GM12878 (cell line): ENCODE measurements at regions not wholly inside any gene's neighbourhood (a gene's known extent, or its start where the extent isn't known, plus 50 kb on each side); places are given as distances from the start of the nearest gene placed in this dataset.

ENCODE experiments used
- ATAC-seq: fragments of 200-7000 bp; cut with Tn5 transposase; 3 replicates; pipeline ENCODE4 v1.9.1; 2020; ENCODE audit warnings: mild to moderate bottlenecking, moderate library complexity
- BruUV-seq: library from RNA; stranded (reverse); fragments of 400-500 nt; replicated peaks from 2 replicates; lab custom pipeline; 2021; lab: Mats Ljungman, UMichigan
- CTCF ChIA-PET: fragments of 300-600 bp; sonication (Branson Sonifier 250); formaldehyde crosslinking; extraction: SDS; loops from one replicate; lab custom pipeline; 2021; ENCODE audit warnings: inconsistent platforms; lab: Yijun Ruan, JAX
- POLR2A ChIA-PET: fragments of 350-600 bp; formaldehyde crosslinking; extraction: SDS; loops from one replicate; lab custom pipeline; 2021; ENCODE audit warnings: inconsistent platforms; lab: Charles Lee
- RAD21 ChIA-PET: fragments of 300-600 bp; sonication (Branson Sonifier 250); formaldehyde crosslinking; loops from one replicate; lab custom pipeline; 2023; ENCODE audit warnings: antibody characterized with exemption; ENCODE audit not compliant: unreplicated experiment; lab: Charles Lee
- SMC1A ChIA-PET: fragments of 300-600 bp; sonication (Branson Sonifier 250); formaldehyde crosslinking; loops from one replicate; lab custom pipeline; 2023; ENCODE audit not compliant: unreplicated experiment, uncharacterized antibody; lab: Charles Lee
- DNase-seq: peaks from one replicate; pipeline ENCODE4 v3.0.0-alpha.2; 2011; ENCODE audit warnings: low read depth, low spot score
- FAIRE-seq: peaks from 3 replicates; lab custom pipeline; 2011; peaks lifted over from hg19 to GRCh38; lab: Jason Lieb, UNC
- H2AFZ ChIP-seq: 2 replicates; pipeline ENCODE4 v1.6.0; 2011; ENCODE audit warnings: low read depth, low read length, control low read depth; ENCODE audit not compliant: control insufficient read depth
- H3K27ac ChIP-seq: 2 replicates; pipeline ENCODE4 v1.5.1; 2011; ENCODE audit warnings: control low read depth; ENCODE audit not compliant: control insufficient read depth, insufficient read depth
- H3K27me3 ChIP-seq, 2 experiments: replicated peaks in 1 of 2; 2 replicates each; pipeline versions ENCODE4 v1.6.0 to v1.6.1; 2011; ENCODE audit warnings: low read length in 1 of 2; ENCODE audit not compliant: control insufficient read depth in 2 of 2, insufficient read depth in 2 of 2
- H3K36me3 ChIP-seq, 2 experiments: 2 replicates each; pipeline ENCODE4 v1.5.1; 2011; ENCODE audit warnings: low read length in 1 of 2; ENCODE audit not compliant: control insufficient read depth in 2 of 2, insufficient read depth in 2 of 2
- H3K4me1 ChIP-seq: 2 replicates; pipeline ENCODE4 v1.6.1; 2011; ENCODE audit warnings: mild to moderate bottlenecking, low read length, moderate library complexity, mixed read lengths; ENCODE audit not compliant: control insufficient read depth, insufficient read depth
- H3K4me2 ChIP-seq: 2 replicates; pipeline ENCODE4 v1.6.0; 2011; ENCODE audit warnings: control low read depth; ENCODE audit not compliant: control insufficient read depth, insufficient read depth
- H3K4me3 ChIP-seq: fragments of 200-600 bp; sonication (generic); 2 replicates; pipeline ENCODE4 v1.5.1; 2016
- H3K79me2 ChIP-seq: 2 replicates; pipeline ENCODE4 v1.6.0; 2011; ENCODE audit warnings: low read length; ENCODE audit not compliant: control insufficient read depth, insufficient read depth
- H3K9ac ChIP-seq: 2 replicates; pipeline ENCODE4 v1.8.0; 2011; ENCODE audit warnings: low read length, control low read depth, mixed read lengths; ENCODE audit not compliant: control insufficient read depth, insufficient read depth
- H3K9me3 ChIP-seq: replicated peaks from 3 replicates; pipeline ENCODE4 v1.5.1; 2011; ENCODE audit warnings: mild to moderate bottlenecking, low read length; ENCODE audit not compliant: control insufficient read depth, insufficient read depth
- H4K20me1 ChIP-seq: 2 replicates; pipeline ENCODE4 v1.6.0; 2011; ENCODE audit not compliant: control insufficient read depth, insufficient read depth
- EP300 ChIP-seq, 2 experiments: fragments of 150-350 bp in 1 of 2; IDR thresholded peaks; 2 replicates each; pipeline ENCODE4 v1.6.1; 2011 to 2012; ENCODE audit warnings: low read depth in 2 of 2, low read length in 2 of 2, borderline replicate concordance in 1 of 2, improper control_type of control experiment in 1 of 2, inconsistent platforms in 1 of 2; ENCODE audit not compliant: control insufficient read depth in 1 of 2
- NFYA ChIP-seq: IDR thresholded peaks from 2 replicates; pipeline ENCODE4 v1.6.1; 2011; ENCODE audit warnings: low read depth, mild to moderate bottlenecking, low read length, improper control_type of control experiment, borderline replicate concordance
- POLR2AphosphoS2 ChIP-seq: IDR thresholded peaks from 2 replicates; pipeline ENCODE4 v1.6.1; 2011; ENCODE audit warnings: low read depth, mild to moderate bottlenecking, low read length, improper control_type of control experiment, moderate library complexity
- SIN3A ChIP-seq: IDR thresholded peaks from 2 replicates; pipeline ENCODE4 v1.6.1; 2012; ENCODE audit warnings: low read depth, low read length, improper control_type of control experiment
- ZNF217 ChIP-seq: fragments of 450-650 bp; IDR thresholded peaks from 2 replicates; pipeline ENCODE4 v1.6.1; 2017; ENCODE audit warnings: antibody characterized with exemption, mild to moderate bottlenecking
- ZZZ3 ChIP-seq: IDR thresholded peaks from 2 replicates; pipeline ENCODE4 v1.6.1; 2011; ENCODE audit warnings: low read depth; ENCODE audit not compliant: control insufficient read depth, insufficient read length
- WGBS: methylation state at CpG from one replicate; pipeline ENCODE4 v1.1.6; 2016; ENCODE audit warnings: low lambda C conversion rate; ENCODE audit not compliant: insufficient replicate concordance, insufficient coverage; ENCODE audit errors: missing lambda C conversion rate; 5-methylcytosine and 5-hydroxymethylcytosine counted together
- in situ Hi-C: fragments of 300-500 bp; cut with MboI; formaldehyde crosslinking; loops from 9 replicates; pipeline ENCODE4 v1.14.3; 2018; ENCODE audit warnings: mixed read lengths
- intact Hi-C: fragments of 100-400 bp; cut with micrococcal nuclease; formaldehyde crosslinking; loops from one replicate; pipeline ENCODE4 v1.14.2; 2022; ENCODE audit not compliant: unreplicated experiment
- TF ChIP-seq, protein P1 (sequence below): IDR thresholded peaks from 2 replicates; pipeline ENCODE4 v1.6.1; 2012; ENCODE audit warnings: mild to moderate bottlenecking, low read depth, low read length
- TF ChIP-seq, protein P2 (sequence below): fragments of 450-650 bp; formaldehyde crosslinking; IDR thresholded peaks from 2 replicates; pipeline ENCODE4 v1.4.0; 2022; ENCODE audit warnings: mild to moderate bottlenecking, moderate library complexity

DNA sequence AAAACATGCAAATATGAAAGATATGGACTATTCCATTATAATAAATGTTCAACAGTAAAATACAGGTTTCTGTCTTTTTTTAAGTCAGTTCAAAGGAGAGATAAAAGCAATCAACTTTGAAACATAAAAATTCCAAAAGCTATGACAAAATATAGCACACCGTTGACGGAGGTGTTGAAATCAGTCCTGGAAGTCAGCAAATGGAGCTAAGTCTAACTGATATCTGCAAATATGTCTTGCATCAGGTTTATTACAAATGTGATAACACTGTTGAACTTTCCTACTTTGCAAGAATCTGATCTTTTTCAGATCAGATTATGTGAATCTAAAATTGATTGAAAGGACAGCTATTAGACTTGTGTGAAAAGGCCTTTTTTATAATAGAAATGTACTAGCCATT, 300.7 kb downstream of the SHOX2 start (continued):
- TF ChIP-seq EP300 (IDR thresholded peaks at IDR 0.05; ENCODE audit: borderline replicate concordance in 1 of 2, control insufficient read depth in 1 of 2, low read depth in 2 of 2, low read length in 2 of 2) = no peak

DNA sequence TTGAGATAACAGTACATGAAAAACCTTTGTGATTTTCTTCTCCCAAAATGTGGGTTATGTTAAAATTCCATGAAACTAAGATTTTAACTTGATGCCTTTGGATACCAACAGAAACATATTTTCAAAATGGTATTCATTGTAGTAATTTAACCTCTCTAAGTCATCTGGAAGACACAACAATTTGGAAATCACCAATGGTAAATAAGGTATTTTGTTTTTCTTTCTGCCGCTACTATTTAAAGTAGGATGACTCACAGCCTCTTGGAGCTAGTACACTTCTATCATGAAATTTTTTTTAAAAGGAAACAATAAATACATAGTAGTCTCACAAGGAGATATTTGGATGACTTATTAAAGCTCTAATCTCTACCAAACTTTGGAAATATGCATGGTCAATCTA, 291.6 kb upstream of the VEPH1 start:
- POLR2A ChIA-PET = no interaction called here
- TF ChIP-seq NFYA (no peak), ZZZ3 (no peak), SIN3A (no peak), POLR2AphosphoS2 (no peak), ZNF217 (no peak)
- TF ChIP-seq, protein P1, sequence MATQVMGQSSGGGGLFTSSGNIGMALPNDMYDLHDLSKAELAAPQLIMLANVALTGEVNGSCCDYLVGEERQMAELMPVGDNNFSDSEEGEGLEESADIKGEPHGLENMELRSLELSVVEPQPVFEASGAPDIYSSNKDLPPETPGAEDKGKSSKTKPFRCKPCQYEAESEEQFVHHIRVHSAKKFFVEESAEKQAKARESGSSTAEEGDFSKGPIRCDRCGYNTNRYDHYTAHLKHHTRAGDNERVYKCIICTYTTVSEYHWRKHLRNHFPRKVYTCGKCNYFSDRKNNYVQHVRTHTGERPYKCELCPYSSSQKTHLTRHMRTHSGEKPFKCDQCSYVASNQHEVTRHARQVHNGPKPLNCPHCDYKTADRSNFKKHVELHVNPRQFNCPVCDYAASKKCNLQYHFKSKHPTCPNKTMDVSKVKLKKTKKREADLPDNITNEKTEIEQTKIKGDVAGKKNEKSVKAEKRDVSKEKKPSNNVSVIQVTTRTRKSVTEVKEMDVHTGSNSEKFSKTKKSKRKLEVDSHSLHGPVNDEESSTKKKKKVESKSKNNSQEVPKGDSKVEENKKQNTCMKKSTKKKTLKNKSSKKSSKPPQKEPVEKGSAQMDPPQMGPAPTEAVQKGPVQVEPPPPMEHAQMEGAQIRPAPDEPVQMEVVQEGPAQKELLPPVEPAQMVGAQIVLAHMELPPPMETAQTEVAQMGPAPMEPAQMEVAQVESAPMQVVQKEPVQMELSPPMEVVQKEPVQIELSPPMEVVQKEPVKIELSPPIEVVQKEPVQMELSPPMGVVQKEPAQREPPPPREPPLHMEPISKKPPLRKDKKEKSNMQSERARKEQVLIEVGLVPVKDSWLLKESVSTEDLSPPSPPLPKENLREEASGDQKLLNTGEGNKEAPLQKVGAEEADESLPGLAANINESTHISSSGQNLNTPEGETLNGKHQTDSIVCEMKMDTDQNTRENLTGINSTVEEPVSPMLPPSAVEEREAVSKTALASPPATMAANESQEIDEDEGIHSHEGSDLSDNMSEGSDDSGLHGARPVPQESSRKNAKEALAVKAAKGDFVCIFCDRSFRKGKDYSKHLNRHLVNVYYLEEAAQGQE = no peak
- TF ChIP-seq, protein P2, sequence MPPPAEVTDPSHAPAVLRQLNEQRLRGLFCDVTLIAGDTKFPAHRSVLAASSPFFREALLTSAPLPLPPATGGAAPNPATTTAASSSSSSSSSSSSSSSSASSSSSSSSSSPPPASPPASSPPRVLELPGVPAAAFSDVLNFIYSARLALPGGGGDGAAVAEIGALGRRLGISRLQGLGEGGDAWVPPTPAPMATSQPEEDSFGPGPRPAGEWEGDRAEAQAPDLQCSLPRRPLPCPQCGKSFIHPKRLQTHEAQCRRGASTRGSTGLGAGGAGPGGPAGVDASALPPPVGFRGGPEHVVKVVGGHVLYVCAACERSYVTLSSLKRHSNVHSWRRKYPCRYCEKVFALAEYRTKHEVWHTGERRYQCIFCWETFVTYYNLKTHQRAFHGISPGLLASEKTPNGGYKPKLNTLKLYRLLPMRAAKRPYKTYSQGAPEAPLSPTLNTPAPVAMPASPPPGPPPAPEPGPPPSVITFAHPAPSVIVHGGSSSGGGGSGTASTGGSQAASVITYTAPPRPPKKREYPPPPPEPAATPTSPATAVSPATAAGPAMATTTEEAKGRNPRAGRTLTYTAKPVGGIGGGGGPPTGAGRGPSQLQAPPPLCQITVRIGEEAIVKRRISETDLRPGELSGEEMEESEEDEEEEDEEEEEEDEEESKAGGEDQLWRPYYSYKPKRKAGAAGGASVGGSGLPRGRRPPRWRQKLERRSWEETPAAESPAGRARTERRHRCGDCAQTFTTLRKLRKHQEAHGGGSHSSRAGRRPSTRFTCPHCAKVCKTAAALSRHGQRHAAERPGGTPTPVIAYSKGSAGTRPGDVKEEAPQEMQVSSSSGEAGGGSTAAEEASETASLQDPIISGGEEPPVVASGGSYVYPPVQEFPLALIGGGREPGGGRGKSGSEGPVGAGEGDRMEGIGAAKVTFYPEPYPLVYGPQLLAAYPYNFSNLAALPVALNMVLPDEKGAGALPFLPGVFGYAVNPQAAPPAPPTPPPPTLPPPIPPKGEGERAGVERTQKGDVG = no peak
- TF ChIP-seq, all 136 proteins: peak for 0
- ChIA-PET RAD21 (no interaction called here), SMC1A (interaction anchor here (0.7 to 1.3 kb wide), 2 partner anchors 12 to 38 kb away, joined by 3 to 6 read pairs; no protein-coding TSS in a partner anchor), CTCF (interaction anchor here (0.6 to 1.0 kb wide), 2 partner anchors 28 to 377 kb away, joined by 3 read pairs; no protein-coding TSS in a partner anchor)
- H3K36me3 ChIP-seq = no peaks in the 10 kb centered on the region
- no peak overlapping the region for H3K27ac ChIP-seq
- no TSS peak for BruUV-seq
- no peak for ATAC-seq
- no peaks in the 10 kb centered on the region for H3K79me2 ChIP-seq
- no peak for DNase-seq
- no peak for FAIRE-seq
- no peak overlapping the region for H3K4me3 ChIP-seq
- no peaks in the 10 kb centered on the region for H4K20me1 ChIP-seq
- H3K4me1 ChIP-seq = no peaks in the 10 kb centered on the region
- H3K4me2 ChIP-seq = no peak overlapping the region
- intact Hi-C loops (no loop called here), in situ Hi-C loops (no loop called here)
- no peaks in the 10 kb centered on the region for H3K9me3 ChIP-seq
- no peak overlapping the region for H2AFZ ChIP-seq
- H3K27me3 ChIP-seq = no peaks in the 10 kb centered on the region; a peak in 1 of 4 replicates
- no peak overlapping the region for H3K9ac ChIP-seq
- 95% methylated on average over 1 of the region's 1 CpG for WGBS
